Esophagus squamous epithelium (tissue), 5 donors: ENCODE measurements at regions not wholly inside any gene's neighbourhood (a gene's known extent, or its start where the extent isn't known, plus 50 kb on each side); places are given as distances from the start of the nearest gene placed in this dataset.

Experiments
- DNase-seq: peaks from one replicate; lab custom pipeline; 2025; lab: John Stamatoyannopoulos, UW
- H3K27ac ChIP-seq, 4 donors: fragments of 200-600 bp; sonication (generic); one replicate each; pipeline ENCODE4 v1.5.1; 2016 to 2019; ENCODE audit warnings: mild to moderate bottlenecking in 1 of 4
- H3K27me3 ChIP-seq, 4 donors: fragments of 200-600 bp; sonication (generic); 1 replicate in 3 of 4; 2 replicates in 1 of 4; pipeline versions ENCODE4 v1.5.1 to v1.6.0; 2017 to 2021; ENCODE audit warnings: antibody characterized with exemption in 1 of 4
- H3K36me3 ChIP-seq, 3 donors: fragments of 200-600 bp; sonication (generic); one replicate each; pipeline ENCODE4 v1.5.1; 2016 to 2019
- H3K4me1 ChIP-seq, 3 donors: fragments of 200-600 bp; sonication (generic); one replicate each; pipeline ENCODE4 v1.5.1; 2017 to 2019
- H3K4me3 ChIP-seq, 4 donors: fragments of 200-600 bp; sonication (generic); 1 replicate in 3 of 4; 2 replicates in 1 of 4; pipeline ENCODE4 v1.5.1; 2016 to 2019; ENCODE audit warnings: mild to moderate bottlenecking in 2 of 4, moderate library complexity in 1 of 4
- H3K9me3 ChIP-seq, 3 donors: fragments of 200-600 bp; sonication (generic); one replicate each; pipeline ENCODE4 v1.5.1; 2016 to 2019
- CTCF ChIP-seq, 6 experiments: fragments of 450-650 bp in 4 of 6; fragments of 200-600 bp in 2 of 6; sonication (generic) in 2 of 6; IDR thresholded peaks; one replicate each; pipeline ENCODE4 v1.5.1; 2016 to 2019; ENCODE audit warnings: antibody characterized with exemption in 6 of 6, mild to moderate bottlenecking in 4 of 6, moderate library complexity in 4 of 6
- POLR2A ChIP-seq, 4 donors: fragments of 450-650 bp; IDR thresholded peaks; one replicate each; pipeline ENCODE4 v1.6.1; 2017; ENCODE audit warnings: antibody characterized with exemption in 4 of 4, mild to moderate bottlenecking in 4 of 4, moderate library complexity in 3 of 4
- WGBS, 2 donors: methylation state at CpG; one replicate each; pipeline ENCODE4 v1.1.5; 2018; 5-methylcytosine and 5-hydroxymethylcytosine counted together
- intact Hi-C: fragments of 100-400 bp; cut with DNase I; formaldehyde crosslinking; loops from one replicate; pipeline ENCODE4 v1.15.0; 2022
- donor health status: DM: yes; HTN: yes; CAD: no.

- TF ChIP-seq POLR2A (IDR thresholded peaks at IDR 0.05) = no peak
Observed at GRCh38 chr4:35912174-35912573, 332.1 kb downstream of the ARAP2 start.

DNA sequence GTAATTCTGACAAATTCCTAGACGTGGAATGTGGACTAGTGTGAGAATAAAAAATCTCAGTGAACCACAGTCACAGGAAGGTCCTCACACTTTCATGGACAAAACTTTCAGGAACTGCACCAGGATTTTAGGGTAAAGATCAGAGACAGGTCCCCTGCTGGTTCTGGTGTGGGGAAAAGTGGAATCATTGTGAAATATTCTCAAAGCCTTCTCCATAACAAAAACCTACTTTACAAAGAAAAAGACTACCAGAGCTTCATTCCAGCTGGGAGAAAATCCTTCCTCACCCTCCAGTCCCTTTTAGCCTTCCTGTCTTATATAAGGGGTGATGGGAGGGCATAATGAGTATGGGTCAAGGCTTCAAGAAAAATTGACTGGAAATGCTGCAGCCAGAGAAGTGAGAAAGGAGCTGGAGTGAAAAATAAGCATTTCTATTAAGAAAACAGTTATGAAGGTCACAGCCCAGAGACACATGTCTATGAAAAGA, 325.8 kb downstream of the ARAP2 start:
- TF ChIP-seq CTCF (IDR thresholded peaks at IDR 0.05) = no peak
- TF ChIP-seq POLR2A (IDR thresholded peaks at IDR 0.05) = no peak
- no peak for DNase-seq
- WGBS, 2 donors = 75 to 91% methylated on average over 1 of the region's 1 CpG
- H3K27ac ChIP-seq = no peak overlapping the region
- no peaks in the 10 kb centered on the region for H3K4me1 ChIP-seq
- no peaks in the 10 kb centered on the region for H3K36me3 ChIP-seq
- H3K27me3 ChIP-seq = no peaks in the 10 kb centered on the region
- no peaks in the 10 kb centered on the region for H3K9me3 ChIP-seq
- intact Hi-C loops = no loop called here
- H3K4me3 ChIP-seq = no peak overlapping the region

More at GRCh38 chr4:35912174-35912573, 332.1 kb downstream of the ARAP2 start:
- no peak overlapping the region for H3K4me3 ChIP-seq
- H3K27ac ChIP-seq = no peak overlapping the region
- no peak for DNase-seq
- intact Hi-C loops = no loop called here
- 48 to 52% methylated on average over 2 of the region's 2 CpGs for WGBS, 2 donors
- no peaks in the 10 kb centered on the region for H3K36me3 ChIP-seq
- no peaks in the 10 kb centered on the region for H3K27me3 ChIP-seq
- H3K9me3 ChIP-seq = no peaks in the 10 kb centered on the region
- H3K4me1 ChIP-seq = no peaks in the 10 kb centered on the region

DNA sequence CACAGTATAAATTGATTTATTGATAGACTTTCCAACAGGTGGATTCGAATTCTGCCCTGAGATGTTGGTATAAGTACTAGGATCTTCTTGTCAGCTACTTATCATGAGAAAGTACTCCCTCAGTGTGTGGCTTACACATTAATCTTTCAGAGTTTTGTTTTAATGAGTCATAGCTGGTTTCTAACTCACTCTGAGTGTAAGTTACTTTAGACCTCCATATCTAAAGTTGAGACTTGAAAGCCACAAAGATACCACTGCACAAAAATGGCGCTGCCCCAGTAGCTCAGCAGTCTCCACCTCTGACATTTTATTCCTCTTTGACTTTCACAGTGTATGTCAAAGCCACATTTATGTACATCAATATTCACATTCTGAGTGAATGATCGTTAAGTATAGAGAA, 318.5 kb downstream of the ARAP2 start:
- no peaks in the 10 kb centered on the region for H3K9me3 ChIP-seq
- WGBS, 2 donors = 65 to 75% methylated on average over 3 of the region's 3 CpGs
- H3K27ac ChIP-seq = no peak overlapping the region
- intact Hi-C loops = no loop called here
- H3K36me3 ChIP-seq = no peaks in the 10 kb centered on the region
- no peak for DNase-seq
- H3K4me1 ChIP-seq = no peaks in the 10 kb centered on the region
- TF ChIP-seq POLR2A (IDR thresholded peaks at IDR 0.05) = no peak
- TF ChIP-seq CTCF (IDR thresholded peaks at IDR 0.05) = no peak
- no peak overlapping the region for H3K4me3 ChIP-seq
- no peaks in the 10 kb centered on the region for H3K27me3 ChIP-seq

- H3K9me3 ChIP-seq = no peaks in the 10 kb centered on the region
- no peak overlapping the region for H3K27ac ChIP-seq
- no peaks in the 10 kb centered on the region for H3K36me3 ChIP-seq
- H3K4me3 ChIP-seq = no peak overlapping the region
- H3K4me1 ChIP-seq = no peaks in the 10 kb centered on the region
- TF ChIP-seq POLR2A (IDR thresholded peaks at IDR 0.05) (no peak), CTCF (IDR thresholded peaks at IDR 0.05) (no peak)
- intact Hi-C loops = no loop called here
- 80 to 81% methylated on average over 3 of the region's 3 CpGs for WGBS, 2 donors
- DNase-seq = no peak
- H3K27me3 ChIP-seq = no peaks in the 10 kb centered on the region
Observed at GRCh38 chr4:35926788-35927187, 317.5 kb downstream of the ARAP2 start.

DNA sequence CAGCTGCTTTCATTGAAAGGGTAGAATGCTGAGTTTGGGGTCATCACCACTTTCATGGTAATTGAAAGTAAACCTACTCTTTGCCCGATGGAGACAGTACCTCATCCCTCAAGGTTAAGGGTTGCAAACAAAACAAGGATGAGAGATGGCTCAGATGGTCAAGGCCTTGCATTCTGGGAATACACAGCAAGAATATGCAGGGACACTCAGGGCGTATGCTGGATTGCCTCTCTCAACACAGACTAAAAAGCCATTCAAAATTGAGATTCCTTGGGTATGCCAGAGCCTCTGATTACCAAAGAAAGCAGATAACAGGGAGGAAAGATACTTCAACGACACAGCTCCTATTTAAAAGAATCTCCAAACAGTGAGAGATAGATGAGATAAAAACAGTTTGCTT, 310.4 kb downstream of the ARAP2 start:
- Histone ChIP-seq H3K9me3 (no peaks in the 10 kb centered on the region), H3K36me3 (no peaks in the 10 kb centered on the region), H3K4me1 (no peaks in the 10 kb centered on the region), H3K27ac (no peak overlapping the region), H3K27me3 (no peaks in the 10 kb centered on the region), H3K4me3 (no peak overlapping the region)
- WGBS, 2 donors = 12 to 28% methylated on average over 2 to 3 of the region's 3 CpGs
- DNase-seq = no peak
- TF ChIP-seq CTCF (IDR thresholded peaks at IDR 0.05) = no peak
- TF ChIP-seq POLR2A (IDR thresholded peaks at IDR 0.05) = no peak
- intact Hi-C loops = no loop called here
